GM12873 (cell line): ENCODE measurements at regions not wholly inside any gene's neighbourhood (a gene's known extent, or its start where the extent isn't known, plus 50 kb on each side); places are given as distances from the start of the nearest gene placed in this dataset.

Experiments
- TF ChIP-seq, protein P1 (sequence below): IDR thresholded peaks from 2 replicates; pipeline ENCODE4 v1.5.1; 2012; ENCODE audit warnings: low read depth, mild to moderate bottlenecking, moderate library complexity, low read length, control low read depth; ENCODE audit not compliant: insufficient read depth; ENCODE audit errors: missing control alignments

- TF ChIP-seq, protein P1, sequence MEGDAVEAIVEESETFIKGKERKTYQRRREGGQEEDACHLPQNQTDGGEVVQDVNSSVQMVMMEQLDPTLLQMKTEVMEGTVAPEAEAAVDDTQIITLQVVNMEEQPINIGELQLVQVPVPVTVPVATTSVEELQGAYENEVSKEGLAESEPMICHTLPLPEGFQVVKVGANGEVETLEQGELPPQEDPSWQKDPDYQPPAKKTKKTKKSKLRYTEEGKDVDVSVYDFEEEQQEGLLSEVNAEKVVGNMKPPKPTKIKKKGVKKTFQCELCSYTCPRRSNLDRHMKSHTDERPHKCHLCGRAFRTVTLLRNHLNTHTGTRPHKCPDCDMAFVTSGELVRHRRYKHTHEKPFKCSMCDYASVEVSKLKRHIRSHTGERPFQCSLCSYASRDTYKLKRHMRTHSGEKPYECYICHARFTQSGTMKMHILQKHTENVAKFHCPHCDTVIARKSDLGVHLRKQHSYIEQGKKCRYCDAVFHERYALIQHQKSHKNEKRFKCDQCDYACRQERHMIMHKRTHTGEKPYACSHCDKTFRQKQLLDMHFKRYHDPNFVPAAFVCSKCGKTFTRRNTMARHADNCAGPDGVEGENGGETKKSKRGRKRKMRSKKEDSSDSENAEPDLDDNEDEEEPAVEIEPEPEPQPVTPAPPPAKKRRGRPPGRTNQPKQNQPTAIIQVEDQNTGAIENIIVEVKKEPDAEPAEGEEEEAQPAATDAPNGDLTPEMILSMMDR = no peak
Measured at GRCh38 chr5:25550793-25551192, 906.0 kb upstream of the CDH10 start.

DNA sequence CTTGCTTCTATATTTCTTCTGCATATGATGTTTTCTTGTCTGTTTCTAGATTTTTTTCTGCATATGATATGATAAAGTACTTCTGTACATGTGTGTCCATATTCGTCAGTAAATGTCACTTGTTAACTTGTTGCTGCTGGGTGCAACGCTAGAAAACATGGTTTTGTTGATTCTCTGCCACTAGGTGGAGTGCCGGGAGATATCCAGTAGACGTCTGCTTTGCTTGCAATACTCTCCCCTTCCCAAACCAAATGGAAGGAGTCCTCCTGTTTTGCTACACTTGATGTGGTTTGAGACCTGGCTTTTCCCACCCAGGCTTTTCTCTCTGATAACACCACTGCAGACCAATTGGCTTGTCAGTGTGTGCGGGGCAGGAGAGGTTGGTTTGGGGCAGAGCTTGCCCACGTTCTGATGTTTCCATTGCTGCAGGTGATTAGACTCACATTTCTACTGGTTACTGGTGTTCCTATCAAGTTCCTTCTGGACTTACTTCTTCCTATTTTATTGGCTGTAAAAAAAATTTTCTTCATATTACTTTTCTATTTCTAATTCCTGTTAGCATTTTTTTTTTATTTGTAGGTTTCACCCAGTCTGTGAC is 900.0 kb upstream of the CDH10 start:
- TF ChIP-seq, protein P1 = peak; percentile 51

GRCh38 chr5:25540628-25541027 is 895.9 kb upstream of the CDH10 start:
- TF ChIP-seq, protein P1 = no peak

- TF ChIP-seq, protein P1 = no peak
Measured at GRCh38 chr5:25539536-25539935, 894.8 kb upstream of the CDH10 start.

DNA sequence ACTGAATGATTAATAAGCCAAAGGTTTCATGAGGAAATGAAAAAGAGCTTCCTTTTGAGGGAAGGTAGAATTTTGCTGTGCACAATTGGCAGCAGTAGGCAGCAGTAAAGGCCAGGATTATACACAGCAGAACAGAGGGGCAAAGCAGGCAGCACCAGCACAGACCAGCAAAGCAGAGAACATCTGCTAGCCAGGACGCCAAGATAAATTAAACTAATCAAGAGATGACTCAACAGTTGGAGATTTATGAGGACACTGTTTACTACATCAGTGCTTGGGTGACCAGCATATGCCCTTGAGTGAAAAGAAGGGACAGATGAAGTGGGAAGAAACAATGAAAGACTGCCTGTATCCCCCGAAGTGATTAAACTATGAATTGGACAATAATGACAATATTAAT is 871.4 kb upstream of the CDH10 start:
- TF ChIP-seq, protein P1 = no peak

DNA sequence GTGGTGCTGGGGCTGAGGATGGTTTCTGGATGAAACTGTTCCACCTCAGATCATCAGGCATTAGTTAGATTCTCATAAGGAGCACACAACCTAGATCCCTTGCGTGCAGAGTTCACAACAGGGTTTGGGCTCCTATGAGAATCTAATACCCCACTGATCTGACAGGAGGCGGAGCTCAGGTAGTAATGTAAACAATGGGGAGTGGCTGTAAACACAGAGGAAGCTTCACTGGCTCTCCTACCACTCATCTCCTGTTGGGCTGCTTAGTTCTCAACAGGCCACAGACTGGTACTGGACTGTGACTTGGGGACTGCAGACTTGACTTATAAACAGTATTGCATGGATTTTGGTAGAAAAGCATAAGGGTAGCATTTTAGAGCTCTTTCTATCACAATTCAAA is 870.7 kb upstream of the CDH10 start:
- TF ChIP-seq, protein P1 = no peak

- TF ChIP-seq, protein P1 = no peak
Measured at GRCh38 chr5:25500635-25501034, 855.9 kb upstream of the CDH10 start.
